NK-92 (cell line): ENCODE measurements at regions not wholly inside any gene's neighbourhood (a gene's known extent, or its start where the extent isn't known, plus 50 kb on each side); places are given as distances from the start of the nearest gene placed in this dataset.
"Not testable (repeated sequence)": the region's sequence is repeated elsewhere in the genome, so short reads cannot be mapped to it uniquely, and the experiment has no call there.

Experiments
- DNase-seq: peaks from one replicate; lab custom pipeline; 2025; ENCODE audit not compliant: unreplicated experiment; lab: John Stamatoyannopoulos, UW

- no peak for DNase-seq
Observed at GRCh38 chr14:21867541-21867940, 193.9 kb upstream of the OR4E1 start.

GRCh38 chr14:21866479-21866878 is 192.9 kb upstream of the OR4E1 start:
- no peak for DNase-seq

GRCh38 chr14:21863289-21863688 is 189.7 kb upstream of the OR4E1 start:
- no peak for DNase-seq

- DNase-seq, result no peak
Observed at GRCh38 chr14:21861153-21861552, 187.5 kb upstream of the OR4E1 start.

GRCh38 chr14:21860172-21860571 is 186.6 kb upstream of the OR4E1 start:
- no peak for DNase-seq

DNA sequence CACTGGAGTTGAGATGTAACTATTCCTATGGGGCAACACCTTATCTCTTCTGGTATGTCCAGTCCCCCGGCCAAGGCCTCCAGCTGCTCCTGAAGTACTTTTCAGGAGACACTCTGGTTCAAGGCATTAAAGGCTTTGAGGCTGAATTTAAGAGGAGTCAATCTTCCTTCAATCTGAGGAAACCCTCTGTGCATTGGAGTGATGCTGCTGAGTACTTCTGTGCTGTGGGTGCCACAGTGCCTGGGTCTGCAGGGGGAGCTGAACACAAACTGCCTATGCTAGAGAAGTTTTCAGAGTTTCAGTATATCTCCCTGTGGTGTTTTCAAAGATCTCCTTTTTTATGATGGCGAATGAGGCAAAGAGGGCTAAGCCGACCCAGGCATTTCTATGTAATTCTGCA is 179.2 kb upstream of the OR4E1 start:
- no peak for DNase-seq

DNA sequence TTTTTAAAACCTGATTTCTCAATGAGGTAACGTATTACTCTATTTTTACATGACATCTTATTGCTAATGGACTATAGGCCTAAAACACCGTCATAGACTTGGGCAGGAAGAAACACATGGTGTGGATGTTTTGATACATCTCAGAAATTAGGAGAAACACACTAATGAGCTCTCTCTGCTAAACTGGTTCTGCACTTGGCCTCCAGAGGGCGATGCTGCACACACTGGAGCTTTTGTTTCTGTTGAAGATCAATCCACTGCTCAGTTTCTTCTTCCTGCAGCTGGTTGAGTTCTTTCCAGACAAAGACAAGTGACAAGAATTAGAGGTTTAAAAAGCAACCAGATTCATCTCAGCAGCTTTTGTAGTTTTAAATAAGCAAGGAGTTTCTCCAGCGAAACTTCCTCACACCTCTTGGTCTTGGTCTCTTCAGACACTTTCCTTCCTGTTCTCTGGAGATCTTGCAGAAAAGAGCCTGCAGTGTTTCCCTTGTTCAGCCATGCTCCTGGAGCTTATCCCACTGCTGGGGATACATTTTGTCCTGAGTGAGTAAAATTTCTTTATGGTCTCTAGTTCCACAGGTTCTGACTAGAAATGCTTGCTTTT is 178.5 kb upstream of the OR4E1 start:
- peak; percentile 42 for DNase-seq

GRCh38 chr14:21846902-21847301 is 173.3 kb upstream of the OR4E1 start:
- not testable (repeated sequence) for DNase-seq

DNA sequence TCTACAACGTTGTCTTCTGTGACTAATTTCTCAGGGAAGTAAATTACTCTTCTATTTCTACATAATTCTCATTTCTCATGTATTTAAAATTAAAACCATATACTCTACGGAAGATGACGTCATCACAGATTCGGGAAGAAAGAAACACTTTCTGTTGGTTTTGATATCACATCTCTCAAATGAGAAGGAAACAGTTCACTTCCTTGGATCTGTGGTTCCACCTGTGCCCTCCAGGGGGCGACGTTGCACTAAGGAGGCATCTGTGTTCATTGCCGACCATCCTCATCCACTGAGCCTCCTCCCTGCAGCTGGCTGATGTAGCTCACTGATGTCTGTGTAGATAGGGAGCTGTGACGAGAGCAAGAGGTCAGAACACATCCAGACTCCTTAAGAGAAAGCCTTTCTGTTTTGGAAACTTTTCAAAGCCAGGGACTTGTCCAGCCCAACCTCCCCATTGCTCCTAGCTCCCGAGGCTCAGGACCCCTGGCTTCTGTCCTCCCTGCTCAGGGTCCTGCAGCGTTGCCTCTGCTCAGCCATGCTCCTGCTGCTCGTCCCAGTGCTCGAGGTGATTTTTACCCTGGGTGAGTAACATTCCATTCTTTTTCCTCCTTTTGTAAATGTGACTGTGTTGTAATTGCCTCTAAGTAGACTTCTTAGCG is 172.7 kb upstream of the OR4E1 start:
- no peak for DNase-seq

DNA sequence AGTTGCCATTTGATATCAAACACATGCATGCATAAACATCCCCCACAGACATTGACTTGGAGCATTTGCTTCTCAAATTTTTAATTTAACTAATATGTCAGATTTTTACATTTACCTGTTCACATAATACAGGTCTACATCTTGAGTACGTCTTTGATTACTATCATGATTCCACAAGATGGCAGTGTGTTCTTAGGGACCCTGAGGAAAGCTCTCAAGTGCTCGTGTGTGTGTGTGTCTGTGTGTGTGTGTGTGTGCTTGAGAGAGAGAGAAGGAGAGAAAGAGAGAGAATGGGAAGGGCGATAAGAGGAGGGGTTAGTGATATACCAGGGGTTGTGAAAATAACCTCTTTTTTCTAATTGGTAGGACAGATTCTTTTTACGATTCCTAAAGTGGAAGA is 167.1 kb upstream of the OR4E1 start:
- DNase-seq, result no peak

DNA sequence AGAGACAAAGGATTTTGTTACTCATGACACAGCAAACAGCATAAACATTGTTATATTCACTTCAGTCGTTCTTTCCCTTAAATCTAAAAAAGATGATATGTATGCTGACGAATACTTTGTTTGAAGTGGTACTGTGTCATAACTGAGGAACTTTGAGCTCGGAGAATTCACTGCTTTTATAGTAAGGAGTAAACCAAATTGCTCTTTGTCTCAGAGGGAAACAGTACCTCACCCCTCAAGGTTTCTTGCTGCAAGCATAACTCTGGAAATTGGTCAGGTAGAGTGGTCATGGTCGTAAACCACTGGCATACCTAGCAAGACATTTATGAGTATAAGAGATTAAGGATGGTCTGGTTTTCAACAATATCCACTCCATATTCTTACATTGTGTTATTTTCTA is 160.2 kb upstream of the OR4E1 start:
- no peak for DNase-seq

DNA sequence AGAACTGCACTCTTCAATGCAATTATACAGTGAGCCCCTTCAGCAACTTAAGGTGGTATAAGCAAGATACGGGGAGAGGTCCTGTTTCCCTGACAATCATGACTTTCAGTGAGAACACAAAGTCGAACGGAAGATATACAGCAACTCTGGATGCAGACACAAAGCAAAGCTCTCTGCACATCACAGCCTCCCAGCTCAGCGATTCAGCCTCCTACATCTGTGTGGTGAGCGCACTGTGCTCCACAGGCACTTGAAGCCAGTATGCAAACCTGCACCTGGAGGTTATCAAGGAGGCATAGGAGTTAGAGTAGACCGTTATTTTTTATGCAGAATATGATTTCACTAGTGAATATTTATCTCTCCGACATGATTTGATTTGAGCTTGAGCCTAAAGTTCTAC is 152.2 kb upstream of the OR4E1 start:
- DNase-seq, result no peak

GRCh38 chr14:21825149-21825743 is 151.6 kb upstream of the OR4E1 start:
- DNase-seq, result no peak

GRCh38 chr14:21822109-21822508 is 148.5 kb upstream of the OR4E1 start:
- no peak for DNase-seq

DNA sequence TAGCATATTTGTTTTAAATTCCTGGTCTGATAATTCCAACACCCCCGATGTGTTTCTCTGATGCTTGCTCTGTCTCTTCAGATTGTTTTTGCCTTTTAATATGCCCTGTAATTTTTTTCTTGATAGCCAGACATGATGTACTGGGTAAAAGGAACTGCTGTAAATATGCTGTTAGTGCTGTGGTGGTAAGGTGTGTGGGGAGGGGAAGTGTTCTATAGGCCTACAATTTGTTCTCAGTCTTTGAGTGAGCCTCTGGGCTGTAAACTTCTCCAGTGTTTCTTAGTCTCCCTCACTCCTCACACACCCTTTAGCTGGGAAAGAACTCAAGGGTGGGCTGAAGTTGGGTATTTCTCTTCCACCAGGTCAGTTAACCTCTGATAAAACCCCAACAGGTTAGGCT is 147.0 kb upstream of the OR4E1 start:
- no peak for DNase-seq

DNA sequence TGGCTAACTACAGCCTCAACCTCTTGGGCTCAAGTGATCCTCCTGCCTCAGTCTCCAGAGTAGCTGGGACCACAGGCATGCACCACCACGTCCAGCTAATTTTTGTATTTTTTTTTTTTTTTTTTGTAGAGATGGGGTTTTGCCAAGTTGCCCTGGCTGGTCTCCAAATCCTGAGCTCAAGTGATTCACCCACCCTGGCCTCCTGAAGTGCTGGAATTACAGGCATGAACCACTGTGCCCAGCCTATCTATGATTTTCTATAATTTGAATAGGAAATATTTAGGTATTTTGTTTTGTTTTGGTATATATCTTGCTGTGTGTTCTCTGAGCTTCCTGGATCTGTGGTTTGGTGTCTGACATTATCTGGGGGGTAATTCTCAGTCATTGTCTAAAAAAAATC is 146.3 kb upstream of the OR4E1 start:
- DNase-seq, result not testable (repeated sequence)

DNA sequence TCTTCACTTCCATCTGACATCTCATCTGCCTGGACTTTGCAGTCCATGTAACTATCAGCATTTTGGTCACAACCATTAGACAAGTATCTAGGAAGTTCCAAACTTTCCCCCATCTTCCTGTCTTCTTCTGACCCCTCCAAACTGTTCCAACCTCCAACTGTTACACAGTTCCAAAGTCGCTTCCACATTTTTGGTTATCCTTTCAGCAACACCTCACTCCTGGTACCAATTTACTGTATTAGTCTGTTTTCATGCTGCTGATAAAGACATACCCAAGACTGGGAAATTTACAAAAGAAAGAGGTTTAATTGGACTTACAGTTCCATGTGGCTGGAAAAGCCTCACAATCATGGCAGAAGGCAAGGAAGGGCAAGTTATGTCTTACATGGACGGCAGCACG is 143.4 kb upstream of the OR4E1 start:
- DNase-seq, result not testable (repeated sequence)

DNA sequence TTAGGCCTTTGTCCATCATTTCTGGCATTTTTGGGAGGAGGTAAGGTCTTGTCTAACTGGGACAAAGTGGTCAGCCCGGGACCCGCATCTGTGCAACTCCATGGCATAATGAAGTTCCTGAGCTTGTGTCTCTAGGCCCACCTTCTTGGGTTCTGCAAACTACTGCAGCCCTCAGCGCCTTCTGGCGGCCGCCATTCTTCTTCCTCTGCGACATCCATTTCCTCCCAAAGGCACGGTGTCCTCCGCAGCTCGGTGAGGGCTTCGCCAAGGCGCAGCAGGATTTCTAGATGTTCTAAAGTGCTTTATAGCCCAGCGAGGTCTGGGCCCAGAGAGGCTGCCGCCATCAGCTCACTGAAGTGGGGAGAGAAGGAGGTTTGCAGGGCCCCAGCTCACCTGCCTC is 134.4 kb upstream of the OR4E1 start:
- no peak for DNase-seq

DNA sequence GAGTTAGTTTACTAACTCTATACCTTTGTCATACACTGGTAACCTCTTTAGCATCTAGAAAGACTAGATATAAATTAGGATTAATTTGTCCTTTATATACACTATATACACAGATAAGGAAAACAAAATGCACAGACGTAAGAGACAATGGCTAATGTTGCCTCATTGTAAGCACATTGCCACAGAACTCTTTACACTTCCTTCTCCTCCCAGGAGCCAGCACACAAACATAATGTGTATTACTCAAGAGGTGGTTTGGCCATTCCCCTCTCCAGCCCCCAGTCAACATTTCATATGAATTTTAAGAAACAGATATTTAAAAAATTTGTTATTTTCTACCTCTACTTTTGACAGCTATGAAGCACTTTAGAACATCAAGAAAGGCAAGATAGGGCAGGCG is 131.4 kb upstream of the OR4E1 start:
- no peak for DNase-seq

DNA sequence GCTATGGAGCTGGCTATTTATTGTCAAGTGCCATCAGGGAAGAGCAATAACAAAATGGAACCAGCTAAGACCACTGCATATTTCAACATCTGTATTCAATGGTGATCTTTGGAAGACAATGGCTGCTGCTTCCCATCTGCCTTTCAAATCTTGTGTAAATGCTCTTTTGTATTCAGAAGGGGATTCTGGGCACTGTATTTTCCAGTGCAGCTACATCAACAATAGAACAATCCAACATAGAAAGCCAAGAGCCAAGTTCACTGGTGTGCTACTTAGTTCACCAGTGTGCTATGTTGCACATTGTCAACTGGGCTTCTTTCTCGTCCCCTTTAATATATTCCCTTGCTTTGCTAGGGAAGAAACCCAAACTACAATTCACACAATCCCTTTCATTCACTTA is 128.8 kb upstream of the OR4E1 start:
- DNase-seq, result no peak

DNA sequence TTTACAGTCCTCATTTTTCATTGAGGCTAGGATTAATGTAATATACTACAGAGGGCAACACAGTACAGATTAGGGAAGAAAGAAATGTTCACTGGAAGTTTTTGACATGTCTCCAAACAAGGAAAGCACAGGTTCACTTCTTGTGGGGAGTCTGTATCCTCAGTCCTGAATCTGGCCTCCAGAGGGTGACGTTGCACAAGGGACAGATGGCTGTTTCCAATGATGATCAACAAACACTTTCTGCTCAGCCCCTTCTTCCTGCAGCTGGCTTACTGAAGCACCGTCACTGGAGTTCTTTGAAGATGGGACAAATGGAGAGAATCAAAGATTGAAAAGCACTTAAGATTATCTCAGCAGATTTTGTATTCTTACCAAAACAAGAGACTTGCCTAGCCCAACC is 123.3 kb upstream of the OR4E1 start:
- DNase-seq, result no peak

- DNase-seq, result no peak
Observed at GRCh38 chr14:21795456-21795855, 121.8 kb upstream of the OR4E1 start.

GRCh38 chr14:21791749-21792148 is 118.1 kb upstream of the OR4E1 start:
- no peak for DNase-seq
